GM21423 (cell line): ENCODE measurements at regions not wholly inside any gene's neighbourhood (a gene's known extent, or its start where the extent isn't known, plus 50 kb on each side); places are given as distances from the start of the nearest gene placed in this dataset.

Experiments used
- ATAC-seq: cut with Tn5 transposase; IDR thresholded peaks from one replicate; pipeline ENCODE4 v1.9.1; 2021; ENCODE audit warnings: mild to moderate bottlenecking, moderate library complexity; ENCODE audit not compliant: unreplicated experiment

DNA sequence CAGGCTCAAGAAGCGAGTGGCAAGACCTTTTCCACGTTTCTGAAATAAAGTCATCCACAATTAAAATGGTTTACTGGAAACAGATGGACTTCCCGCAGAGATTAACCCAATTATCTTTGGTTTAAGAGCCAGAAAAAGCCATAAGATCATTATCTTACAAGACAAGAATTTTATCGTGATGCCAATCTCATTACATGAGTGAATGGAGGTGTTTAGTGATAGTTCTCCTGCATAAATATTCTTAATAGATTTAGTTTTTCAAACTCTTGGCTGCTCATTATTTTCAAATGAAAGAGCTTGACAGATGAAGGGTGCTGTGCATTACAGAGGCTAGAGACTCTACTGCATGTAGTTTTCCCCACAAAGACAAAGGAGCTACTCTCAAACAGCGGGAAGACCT, 1028.4 kb upstream of the PIK3C3 start:
- ATAC-seq: no peak

GRCh38 chr18:40925071-40925541, 1029.9 kb upstream of the PIK3C3 start:
- ATAC-seq: no peak

DNA sequence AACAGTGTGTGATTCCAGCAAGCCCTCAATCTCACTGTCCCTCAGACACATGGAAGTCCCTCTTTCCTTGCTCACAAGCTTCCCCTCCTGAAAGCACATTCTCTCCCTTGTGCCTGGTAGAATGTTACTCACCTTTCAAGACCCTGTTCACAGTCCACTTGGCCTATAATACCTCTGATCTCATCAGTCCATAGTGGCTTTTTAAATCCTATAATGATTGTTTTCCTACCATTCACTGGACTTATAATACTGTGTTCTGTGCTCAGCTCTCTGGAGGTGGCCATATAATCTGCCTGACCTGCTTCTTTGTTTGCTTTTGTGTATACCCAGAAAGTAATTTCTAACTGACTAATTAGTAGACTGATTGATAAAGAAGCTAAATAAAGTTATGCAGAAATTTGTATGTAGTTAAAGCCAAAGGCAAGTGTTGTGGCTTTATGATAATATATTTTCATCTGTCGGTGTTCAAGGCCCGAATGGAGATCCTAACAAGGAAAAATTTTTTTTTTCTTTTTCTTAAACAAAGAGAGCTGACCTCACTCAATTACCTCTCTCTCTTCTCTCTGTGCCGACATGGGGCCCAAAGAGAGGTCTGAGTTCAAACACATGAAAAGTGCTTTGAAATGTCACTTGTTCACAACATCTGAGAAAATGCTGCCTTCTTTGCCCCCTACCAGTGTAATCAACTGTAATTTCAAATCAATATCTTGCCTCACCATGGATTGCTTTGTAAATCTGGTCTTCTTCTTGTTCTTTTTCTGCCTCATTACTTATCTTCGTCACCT, 1033.0 kb upstream of the PIK3C3 start:
- no peak for ATAC-seq

- ATAC-seq: no peak
These were observed 1038.0 kb upstream of the PIK3C3 start for GRCh38 chr18:40917056-40917455.

- ATAC-seq: no peak
These were observed 1039.3 kb upstream of the PIK3C3 start for GRCh38 chr18:40915724-40916123.

DNA sequence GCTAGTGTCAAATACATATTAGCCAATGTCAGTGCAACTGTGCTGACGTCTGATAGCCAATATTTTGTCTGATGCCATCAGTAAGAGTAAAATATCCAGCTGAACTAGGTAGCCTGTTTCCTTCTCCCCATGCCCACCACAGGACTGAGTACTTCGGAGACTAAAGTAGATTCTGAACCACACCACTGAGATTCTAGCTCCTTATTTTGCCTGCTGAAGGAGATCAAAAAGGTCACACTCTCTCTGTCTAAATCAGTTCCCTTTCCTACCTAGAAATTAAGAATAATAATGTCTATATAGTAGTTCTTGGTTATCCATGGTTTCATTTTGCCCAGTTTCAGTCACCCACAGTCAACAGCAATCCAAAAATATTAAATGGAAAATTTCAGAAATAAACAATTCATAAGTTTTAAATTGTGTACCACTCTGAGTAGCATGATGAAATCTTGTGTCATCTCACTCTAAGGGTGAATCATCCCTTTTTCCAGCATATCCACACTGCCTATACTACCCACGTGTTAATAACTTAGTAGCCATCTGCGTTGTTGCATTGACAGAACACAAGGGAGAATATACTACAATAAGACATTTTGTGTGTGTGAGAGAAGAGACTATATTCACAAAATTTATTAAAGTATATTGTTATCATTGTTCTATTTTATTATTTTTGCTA, 1043.3 kb upstream of the PIK3C3 start:
- ATAC-seq: no peak

DNA sequence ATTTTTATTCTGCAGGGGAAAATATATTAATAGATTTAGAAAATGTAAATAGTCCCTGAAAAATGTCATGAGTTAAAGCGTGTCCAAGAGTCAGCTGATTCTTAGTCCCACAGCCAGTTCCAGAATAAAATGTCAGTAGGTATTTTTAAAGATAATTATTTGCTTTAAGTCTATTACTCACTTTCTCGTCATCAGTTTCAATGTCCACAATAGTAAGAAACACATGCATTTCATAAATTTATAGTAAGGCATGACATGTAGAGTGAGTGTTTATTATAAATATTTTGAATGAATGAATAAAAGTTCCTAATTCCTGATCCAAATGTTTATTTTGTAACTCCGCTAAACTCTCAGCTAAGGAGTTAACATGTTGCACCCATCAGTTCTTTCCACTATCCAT, 1044.0 kb upstream of the PIK3C3 start:
- no peak for ATAC-seq

GRCh38 chr18:40907842-40908241, 1047.2 kb upstream of the PIK3C3 start:
- ATAC-seq: no peak

- no peak for ATAC-seq
These were observed 1050.7 kb upstream of the PIK3C3 start for GRCh38 chr18:40904295-40904694.

DNA sequence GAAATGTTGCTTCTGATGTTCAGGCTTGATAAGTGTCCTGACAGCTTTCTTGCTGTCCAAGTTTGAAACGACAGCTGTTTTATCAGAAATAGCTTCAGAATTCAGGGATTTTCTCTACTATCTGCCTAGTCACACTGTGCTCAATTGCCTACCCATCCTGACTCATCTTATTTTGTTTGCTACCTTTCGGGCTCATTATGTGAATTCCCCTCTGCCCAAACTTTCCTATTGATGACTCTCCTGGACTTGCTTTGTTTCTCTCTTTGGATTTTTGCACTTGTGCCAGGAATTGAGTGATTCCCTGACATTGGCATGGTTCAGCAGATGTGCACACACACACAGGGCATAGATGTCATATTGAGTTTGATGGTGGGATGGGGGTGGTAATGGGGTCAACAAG, 1052.6 kb upstream of the PIK3C3 start:
- ATAC-seq: no peak

GRCh38 chr18:40897884-40898283, 1057.2 kb upstream of the PIK3C3 start:
- no peak for ATAC-seq

GRCh38 chr18:40883271-40883670, 1071.8 kb upstream of the PIK3C3 start:
- ATAC-seq: no peak

DNA sequence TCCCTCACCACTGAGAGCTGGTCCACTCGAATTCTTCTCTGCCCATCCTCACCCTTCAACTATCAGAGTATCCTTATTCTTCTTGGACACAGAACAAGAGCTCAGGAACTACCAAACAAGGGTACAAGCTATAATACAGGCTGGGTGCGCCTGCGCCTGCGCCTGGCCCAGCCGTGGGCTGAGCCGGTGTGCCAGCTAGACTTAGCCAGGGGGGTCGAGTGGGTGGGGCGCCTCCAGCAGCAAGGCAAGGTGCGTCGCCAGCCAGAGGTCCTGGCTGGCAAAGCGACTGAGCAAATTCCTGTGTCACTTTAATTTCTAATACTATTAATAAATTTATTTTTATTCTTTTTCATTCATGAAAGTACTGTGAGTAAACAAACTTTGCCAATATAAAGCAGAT, 1072.6 kb upstream of the PIK3C3 start:
- ATAC-seq: no peak

DNA sequence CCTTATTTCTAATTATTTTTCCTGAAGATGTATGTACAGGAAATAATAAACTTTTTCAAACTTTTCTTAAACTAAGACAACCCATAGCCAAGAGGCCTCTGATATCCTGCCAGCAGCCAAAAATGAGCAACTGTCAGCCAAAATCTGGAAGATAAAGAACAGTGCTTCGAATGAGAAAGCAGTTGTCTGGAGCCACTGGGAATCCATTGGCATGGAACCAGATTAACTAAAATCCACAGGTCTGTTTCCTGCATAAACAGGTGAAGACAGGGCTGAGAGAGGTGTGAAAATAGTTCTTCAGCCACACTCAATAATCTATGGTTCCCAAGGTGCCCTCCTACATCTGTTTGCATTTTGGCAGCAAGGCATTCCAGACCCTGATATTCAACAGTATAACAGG, 1076.7 kb upstream of the PIK3C3 start:
- no peak for ATAC-seq

- no peak for ATAC-seq
These were observed 1077.9 kb upstream of the PIK3C3 start for GRCh38 chr18:40877096-40877495.

DNA sequence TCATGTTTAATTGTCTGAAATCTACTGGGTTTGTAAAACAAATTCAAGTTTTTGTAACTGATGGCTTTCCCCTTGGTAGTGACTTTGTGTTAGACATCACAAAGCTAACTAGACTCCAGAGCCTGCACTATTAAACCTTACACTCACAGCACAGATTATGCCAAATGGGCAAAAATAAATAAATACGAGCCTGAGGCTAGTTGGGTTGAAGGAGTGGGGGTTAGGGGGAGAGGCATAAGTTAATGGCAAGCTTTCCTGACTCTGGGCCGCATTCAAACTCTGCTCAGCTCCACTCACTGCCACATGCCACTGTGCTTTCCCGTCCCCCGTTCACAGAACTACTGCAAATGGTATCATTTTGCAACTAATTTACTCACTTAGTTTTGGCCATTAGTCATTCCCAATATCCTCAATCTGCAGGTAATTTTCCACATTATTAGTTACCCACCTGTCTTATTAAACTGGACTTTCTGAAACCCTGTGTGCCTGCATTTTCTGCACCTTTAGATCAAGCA, 1079.9 kb upstream of the PIK3C3 start:
- ATAC-seq: no peak

DNA sequence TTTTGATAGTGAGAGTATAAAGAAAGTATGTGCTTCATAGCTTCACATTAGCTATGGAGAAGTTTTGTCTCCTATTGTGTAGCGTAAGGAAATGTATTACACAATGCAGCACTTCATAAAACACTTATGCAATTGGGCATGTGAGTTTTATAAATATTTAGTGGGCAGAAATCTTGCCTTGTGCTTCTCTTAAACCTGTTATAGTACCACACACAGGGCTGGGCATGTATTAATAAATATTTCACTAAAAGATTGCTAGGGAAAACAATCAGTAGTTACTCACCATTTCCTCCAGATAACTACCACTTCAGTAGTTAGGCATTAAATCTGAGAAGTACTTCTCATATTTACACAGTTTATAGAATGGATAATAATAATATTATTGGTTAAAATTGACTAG, 1080.8 kb upstream of the PIK3C3 start:
- no peak for ATAC-seq

DNA sequence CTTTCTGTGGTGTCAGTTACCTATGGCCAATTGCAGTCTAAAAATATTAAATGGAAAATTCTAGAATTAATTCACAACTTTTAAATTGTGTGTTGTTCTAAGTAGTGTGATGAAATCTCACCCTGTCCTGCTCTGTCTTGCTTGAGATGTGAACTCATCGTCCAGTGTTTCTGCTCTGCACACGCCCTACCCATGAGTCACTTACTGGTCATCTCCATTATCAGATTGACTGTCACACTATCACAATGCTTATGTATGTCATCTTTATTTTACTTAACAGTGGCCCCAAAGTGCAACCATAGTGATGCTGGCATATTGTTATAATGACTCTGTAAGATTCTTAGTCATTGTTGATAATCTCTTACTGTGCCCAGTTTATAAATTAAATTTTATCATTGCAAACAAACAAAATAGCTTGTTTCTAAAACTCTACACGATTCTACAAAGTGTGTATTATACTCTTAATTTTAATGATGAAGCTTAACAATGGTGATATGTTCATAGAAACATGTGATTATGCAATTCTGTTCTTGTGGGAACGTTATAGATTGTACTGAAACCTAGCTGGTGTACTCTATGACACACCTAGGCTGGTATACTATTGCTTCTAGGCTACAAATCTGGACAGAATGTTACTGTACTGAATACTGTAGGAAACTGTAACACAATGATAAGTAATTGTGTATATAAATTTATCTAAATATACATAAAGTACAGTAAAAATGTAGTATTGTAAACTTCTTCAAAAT, 1086.8 kb upstream of the PIK3C3 start:
- ATAC-seq: no peak

GRCh38 chr18:40867459-40867858, 1087.6 kb upstream of the PIK3C3 start:
- ATAC-seq: no peak

- no peak for ATAC-seq
These were observed 1088.1 kb upstream of the PIK3C3 start for GRCh38 chr18:40866968-40867367.

DNA sequence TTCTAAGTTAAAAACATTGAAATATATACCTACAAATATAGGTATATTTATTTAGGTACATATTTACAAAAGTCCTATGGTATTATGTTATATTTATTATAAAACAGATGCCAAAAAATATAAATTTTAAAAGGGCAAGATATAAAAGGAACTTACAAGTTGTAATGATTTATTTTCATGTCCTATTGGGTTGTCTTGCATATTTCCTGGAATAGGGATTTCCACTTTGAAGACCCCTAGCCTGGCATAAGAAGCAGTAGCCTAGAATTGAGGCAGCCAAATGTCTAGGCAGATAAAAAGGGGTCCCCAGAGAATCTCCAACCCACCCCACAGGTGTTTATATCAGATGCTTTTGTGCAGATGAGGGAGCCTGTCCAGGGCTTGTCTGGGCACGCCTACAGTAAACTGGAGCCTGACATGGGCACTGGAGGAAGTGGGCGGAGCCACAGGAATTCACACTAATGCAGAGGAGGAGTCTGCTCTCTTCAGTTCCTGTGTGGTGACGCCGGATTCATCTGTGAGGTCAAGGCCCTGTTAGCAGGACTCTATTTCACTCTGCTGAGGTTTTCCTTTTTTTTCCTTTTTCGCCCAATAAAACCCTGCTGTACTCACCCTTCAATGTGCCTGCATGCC, 1088.9 kb upstream of the PIK3C3 start:
- ATAC-seq: no peak
